Stimulated activated CD4-positive, alpha-beta T cell treated with anti-CD3 and anti-CD28 coated beads, Interleukin-1b, Interleukin-23, amount 100 ng/mL, for 48 hours (primary cell): ENCODE measurements at regions not wholly inside any gene's neighbourhood (a gene's known extent, or its start where the extent isn't known, plus 50 kb on each side); places are given as distances from the start of the nearest gene placed in this dataset.

Experiments
- DNase-seq: peaks from one replicate; pipeline ENCODE4 v3.0.0-alpha.2; 2020

- DNase-seq: no peak
These were observed 121.3 kb downstream of the CDC42EP3 start for GRCh38 chr2:37550190-37550589.

- DNase-seq: no peak
These were observed 119.7 kb downstream of the CDC42EP3 start for GRCh38 chr2:37551783-37552182.

- no peak for DNase-seq
These were observed 119.1 kb downstream of the CDC42EP3 start for GRCh38 chr2:37552339-37552738.

- no peak for DNase-seq
These were observed 117.9 kb downstream of the CDC42EP3 start for GRCh38 chr2:37553411-37554154.

GRCh38 chr2:37554155-37554510 lies 117.3 kb downstream of the CDC42EP3 start:
- DNase-seq: no peak

GRCh38 chr2:37554687-37555086 lies 116.8 kb downstream of the CDC42EP3 start:
- no peak for DNase-seq

GRCh38 chr2:37555457-37555856 lies 116.0 kb downstream of the CDC42EP3 start:
- peak; percentile 6 for DNase-seq

GRCh38 chr2:37556256-37556655 lies 115.2 kb downstream of the CDC42EP3 start:
- DNase-seq: no peak

GRCh38 chr2:37558623-37559022 lies 112.8 kb downstream of the CDC42EP3 start:
- no peak for DNase-seq

- no peak for DNase-seq
These were observed 111.1 kb downstream of the CDC42EP3 start for GRCh38 chr2:37560241-37560848.

GRCh38 chr2:37560863-37561614 lies 110.4 kb downstream of the CDC42EP3 start:
- no peak for DNase-seq

GRCh38 chr2:37561615-37562569 lies 109.5 kb downstream of the CDC42EP3 start:
- DNase-seq: peak; percentile 52

GRCh38 chr2:37563375-37564015 lies 107.9 kb downstream of the CDC42EP3 start:
- no peak for DNase-seq

- no peak for DNase-seq
These were observed 107.1 kb downstream of the CDC42EP3 start for GRCh38 chr2:37564356-37564755.

GRCh38 chr2:37566517-37566981 lies 104.9 kb downstream of the CDC42EP3 start:
- DNase-seq: no peak

- DNase-seq: no peak
These were observed 102.9 kb downstream of the CDC42EP3 start for GRCh38 chr2:37568565-37568964.

- DNase-seq: no peak
These were observed 102.2 kb downstream of the CDC42EP3 start for GRCh38 chr2:37569131-37569823.

- DNase-seq: no peak
These were observed 101.3 kb downstream of the CDC42EP3 start for GRCh38 chr2:37569986-37570679.

- DNase-seq: peak; percentile 87
These were observed 100.5 kb downstream of the CDC42EP3 start for GRCh38 chr2:37570773-37571586.

- no peak for DNase-seq
These were observed 99.8 kb downstream of the CDC42EP3 start for GRCh38 chr2:37571587-37572136.
